HEK293 (cell line): ENCODE measurements at regions not wholly inside any gene's neighbourhood (a gene's known extent, or its start where the extent isn't known, plus 50 kb on each side); places are given as distances from the start of the nearest gene placed in this dataset.

ENCODE experiments used
- CTCF ChIA-PET: fragments of 350-600 bp; formaldehyde crosslinking; extraction: SDS; loops from one replicate; lab custom pipeline; 2021; ENCODE audit warnings: antibody characterized with exemption; lab: Yijun Ruan, JAX
- POLR2A ChIA-PET: fragments of 300-600 bp; formaldehyde crosslinking; extraction: SDS; loops from one replicate; lab custom pipeline; 2020; ENCODE audit warnings: antibody characterized with exemption, inconsistent platforms; lab: Yijun Ruan, JAX
- H3K27ac ChIP-seq: fragments of 200-500 bp; sonication (Bioruptor generic); 2 replicates; pipeline ENCODE4 v1.5.1; 2014; ENCODE audit warnings: low read depth, low read length, control low read depth, inconsistent platforms; ENCODE audit errors: extremely low read depth
- H3K36me3 ChIP-seq, 2 experiments: fragments of 200-500 bp in 1 of 2; sonication (Bioruptor generic) in 1 of 2; 1 replicate in 1 of 2; 2 replicates in 1 of 2; pipeline ENCODE4 v1.5.1; 2014 to 2017; ENCODE audit warnings: inconsistent platforms in 2 of 2, low read length in 2 of 2; ENCODE audit not compliant: control insufficient read depth in 2 of 2, insufficient read depth in 1 of 2
- H3K4me1 ChIP-seq: fragments of 200-500 bp; sonication (Bioruptor generic); 2 replicates; pipeline ENCODE4 v1.5.1; 2014; ENCODE audit warnings: mild to moderate bottlenecking, low read length, inconsistent platforms; ENCODE audit not compliant: control insufficient read depth, insufficient read depth
- H3K4me3 ChIP-seq: 2 replicates; pipeline ENCODE4 v1.5.1; 2011; ENCODE audit warnings: low read depth, mild to moderate bottlenecking, control low read depth, low read length, moderate library complexity
- H3K9me3 ChIP-seq: fragments of 200-500 bp; sonication (Bioruptor generic); 2 replicates; pipeline ENCODE4 v1.5.1; 2014; ENCODE audit warnings: low read depth, low read length, inconsistent platforms; ENCODE audit not compliant: control insufficient read depth, insufficient read depth
- FEZF1 ChIP-seq: fragments of 450-650 bp; formaldehyde crosslinking; IDR thresholded peaks from 2 replicates; pipeline ENCODE4 v1.5.1; 2016; ENCODE audit warnings: missing biosample characterization, missing genetic modification characterization
- KLF16 ChIP-seq: fragments of 450-650 bp; formaldehyde crosslinking; IDR thresholded peaks from 2 replicates; pipeline ENCODE4 v1.5.1; 2017; ENCODE audit warnings: missing biosample characterization, missing genetic modification characterization
- MYNN ChIP-seq: fragments of 450-650 bp; formaldehyde crosslinking; IDR thresholded peaks from 2 replicates; pipeline ENCODE4 v1.5.1; 2016; ENCODE audit warnings: missing biosample characterization, missing genetic modification characterization, borderline replicate concordance
- SP7 ChIP-seq: fragments of 450-650 bp; formaldehyde crosslinking; IDR thresholded peaks from 2 replicates; pipeline ENCODE4 v1.5.1; 2016; ENCODE audit warnings: missing biosample characterization, missing genetic modification characterization
- YY2 ChIP-seq: fragments of 450-650 bp; formaldehyde crosslinking; IDR thresholded peaks from 2 replicates; pipeline ENCODE4 v1.5.1; 2016; ENCODE audit warnings: missing biosample characterization, missing genetic modification characterization
- ZBTB8A ChIP-seq: fragments of 450-650 bp; formaldehyde crosslinking; IDR thresholded peaks from 2 replicates; pipeline ENCODE4 v1.5.1; 2016; ENCODE audit warnings: missing biosample characterization, missing genetic modification characterization
- ZIC2 ChIP-seq: fragments of 450-650 bp; formaldehyde crosslinking; IDR thresholded peaks from 2 replicates; pipeline ENCODE4 v1.5.1; 2016; ENCODE audit warnings: missing biosample characterization, missing genetic modification characterization
- ZNF10 ChIP-seq: fragments of 450-650 bp; formaldehyde crosslinking; IDR thresholded peaks from 2 replicates; pipeline ENCODE4 v1.5.1; 2017; ENCODE audit warnings: missing biosample characterization, missing genetic modification characterization
- ZNF140 ChIP-seq: fragments of 450-650 bp; formaldehyde crosslinking; IDR thresholded peaks from 2 replicates; pipeline ENCODE4 v1.5.1; 2016; ENCODE audit warnings: missing biosample characterization, missing genetic modification characterization
- ZNF19 ChIP-seq: fragments of 450-650 bp; formaldehyde crosslinking; IDR thresholded peaks from 2 replicates; pipeline ENCODE4; 2016; ENCODE audit warnings: missing biosample characterization, missing genetic modification characterization, low read depth
- ZNF311 ChIP-seq: fragments of 450-650 bp; formaldehyde crosslinking; IDR thresholded peaks from 2 replicates; pipeline ENCODE4 v1.5.1; 2017; ENCODE audit warnings: missing biosample characterization, missing genetic modification characterization, borderline replicate concordance
- ZNF423 ChIP-seq: fragments of 450-650 bp; formaldehyde crosslinking; IDR thresholded peaks from 2 replicates; pipeline ENCODE4 v1.5.1; 2016; ENCODE audit warnings: missing biosample characterization, missing genetic modification characterization
- ZNF433 ChIP-seq: fragments of 450-650 bp; formaldehyde crosslinking; IDR thresholded peaks from 2 replicates; pipeline ENCODE4 v1.5.1; 2016; ENCODE audit warnings: missing biosample characterization, missing genetic modification characterization, low read depth
- ZNF544 ChIP-seq: fragments of 450-650 bp; formaldehyde crosslinking; IDR thresholded peaks from 2 replicates; pipeline ENCODE4 v1.5.0; 2017; ENCODE audit warnings: missing biosample characterization, missing genetic modification characterization
- ZNF555 ChIP-seq: fragments of 450-650 bp; formaldehyde crosslinking; conservative IDR thresholded peaks from 2 replicates; pipeline ENCODE4 v1.5.1; 2017; ENCODE audit warnings: missing biosample characterization, mild to moderate bottlenecking, missing genetic modification characterization, inconsistent platforms
- ZNF610 ChIP-seq: fragments of 450-650 bp; formaldehyde crosslinking; IDR thresholded peaks from 2 replicates; pipeline ENCODE4 v1.5.1; 2016; ENCODE audit warnings: missing biosample characterization, missing genetic modification characterization, borderline replicate concordance
- ZNF701 ChIP-seq: fragments of 450-650 bp; formaldehyde crosslinking; IDR thresholded peaks from 2 replicates; pipeline ENCODE4 v1.5.1; 2016; ENCODE audit warnings: missing biosample characterization, missing genetic modification characterization
- ZNF776 ChIP-seq: fragments of 450-650 bp; formaldehyde crosslinking; IDR thresholded peaks from 2 replicates; pipeline ENCODE4 v1.5.0; 2017; ENCODE audit warnings: missing biosample characterization, missing genetic modification characterization, borderline replicate concordance
- ZNF830 ChIP-seq: fragments of 450-650 bp; IDR thresholded peaks from 2 replicates; pipeline ENCODE4 v1.5.0; 2018; ENCODE audit warnings: missing biosample characterization, missing genetic modification characterization, low read depth, mild to moderate bottlenecking, moderate library complexity
- ZNF837 ChIP-seq: fragments of 450-650 bp; formaldehyde crosslinking; IDR thresholded peaks from 2 replicates; pipeline ENCODE4 v1.5.1; 2016; ENCODE audit warnings: missing biosample characterization, missing genetic modification characterization
- ZSCAN23 ChIP-seq: fragments of 450-650 bp; formaldehyde crosslinking; IDR thresholded peaks from 2 replicates; pipeline ENCODE4 v1.5.1; 2016; ENCODE audit warnings: missing biosample characterization, missing genetic modification characterization
- TF ChIP-seq, protein P1 (sequence below): fragments of 450-650 bp; formaldehyde crosslinking; IDR thresholded peaks from 2 replicates; pipeline ENCODE4 v1.5.1; 2017; ENCODE audit warnings: missing biosample characterization, missing genetic modification characterization
- TF ChIP-seq, protein P2 (sequence below): fragments of 450-650 bp; formaldehyde crosslinking; IDR thresholded peaks from 2 replicates; pipeline ENCODE4 v1.5.1; 2016; ENCODE audit warnings: missing biosample characterization, missing genetic modification characterization
- TF ChIP-seq, protein P3 (sequence below): fragments of 450-650 bp; formaldehyde crosslinking; optimal IDR thresholded peaks from 2 replicates; pipeline ENCODE3; 2016; ENCODE audit warnings: missing biosample characterization, mild to moderate bottlenecking, missing genetic modification characterization
- TF ChIP-seq, protein P4 (sequence below): fragments of 450-650 bp; formaldehyde crosslinking; IDR thresholded peaks from 2 replicates; pipeline ENCODE4 v1.5.1; 2016; ENCODE audit warnings: missing biosample characterization, missing genetic modification characterization, low read depth

DNA sequence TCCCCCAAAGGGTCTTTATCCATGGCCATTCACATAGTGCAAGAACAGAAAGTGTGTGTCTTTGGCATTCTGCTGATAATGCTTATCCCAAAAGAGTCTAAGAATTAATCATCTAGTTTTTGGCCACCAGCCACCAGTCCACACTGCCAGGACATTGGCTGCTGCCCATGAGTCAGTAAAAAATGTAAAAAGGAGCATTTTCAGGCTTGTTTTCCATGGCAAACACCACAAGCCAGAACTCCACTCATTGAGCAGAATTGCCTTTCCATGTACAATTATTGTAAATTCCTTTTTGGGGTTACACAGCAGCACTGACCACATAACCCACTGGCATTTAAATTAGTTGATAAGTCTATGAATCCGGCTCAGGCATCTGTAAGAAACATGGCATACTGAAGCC lies 89.2 kb upstream of the PRDX4 start:
- TF ChIP-seq ZNF433 (tag by site-specific recombination) (no peak), ZNF544 (no peak), ZIC2 (tag by site-specific recombination) (no peak), MYNN (tag by site-specific recombination) (no peak), KLF16 (tag by site-specific recombination) (no peak), ZNF776 (no peak), FEZF1 (tag by site-specific recombination) (no peak), ZNF19 (tag by site-specific recombination) (no peak), ZNF555 (tag by site-specific recombination) (no peak), ZBTB8A (tag by site-specific recombination) (no peak)
- Histone ChIP-seq H3K27ac (no peak overlapping the region), H3K9me3 (no peaks in the 10 kb centered on the region; the same call in 1 of the 2 replicates), H3K36me3 (no peaks in the 10 kb centered on the region), H3K4me1 (no peaks in the 10 kb centered on the region), H3K4me3 (no peak overlapping the region)
- ChIA-PET POLR2A (no interaction called here), CTCF (no interaction called here)

DNA sequence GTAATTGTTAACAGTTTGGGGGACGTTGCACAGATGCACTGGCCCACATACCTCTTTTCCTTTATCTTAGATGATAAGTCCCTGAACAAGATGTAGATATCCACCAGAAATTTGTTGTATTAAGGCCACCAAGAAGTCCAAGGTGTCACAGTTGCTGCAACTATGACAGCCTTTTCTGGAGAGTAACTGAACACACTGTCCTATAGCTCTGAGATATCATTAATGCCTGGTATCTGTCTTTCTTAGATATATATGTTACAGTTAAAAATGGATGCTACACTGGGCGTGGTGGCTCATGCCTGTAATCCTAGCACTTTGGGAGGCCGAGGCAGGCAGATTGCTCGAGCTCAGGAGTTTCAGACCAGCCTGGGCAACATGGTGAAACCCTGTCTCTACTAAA lies 77.8 kb upstream of the PRDX4 start:
- ChIA-PET CTCF (interaction anchor here (0.6 kb wide), 1 partner anchor 194 kb away, joined by 4 read pairs; no protein-coding TSS in a partner anchor), POLR2A (no interaction called here)
- TF ChIP-seq, protein P1, sequence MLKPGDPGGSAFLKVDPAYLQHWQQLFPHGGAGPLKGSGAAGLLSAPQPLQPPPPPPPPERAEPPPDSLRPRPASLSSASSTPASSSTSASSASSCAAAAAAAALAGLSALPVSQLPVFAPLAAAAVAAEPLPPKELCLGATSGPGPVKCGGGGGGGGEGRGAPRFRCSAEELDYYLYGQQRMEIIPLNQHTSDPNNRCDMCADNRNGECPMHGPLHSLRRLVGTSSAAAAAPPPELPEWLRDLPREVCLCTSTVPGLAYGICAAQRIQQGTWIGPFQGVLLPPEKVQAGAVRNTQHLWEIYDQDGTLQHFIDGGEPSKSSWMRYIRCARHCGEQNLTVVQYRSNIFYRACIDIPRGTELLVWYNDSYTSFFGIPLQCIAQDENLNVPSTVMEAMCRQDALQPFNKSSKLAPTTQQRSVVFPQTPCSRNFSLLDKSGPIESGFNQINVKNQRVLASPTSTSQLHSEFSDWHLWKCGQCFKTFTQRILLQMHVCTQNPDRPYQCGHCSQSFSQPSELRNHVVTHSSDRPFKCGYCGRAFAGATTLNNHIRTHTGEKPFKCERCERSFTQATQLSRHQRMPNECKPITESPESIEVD (tag by site-specific recombination): no peak
- no peak for TF ChIP-seq ZNF423
- no peak for TF ChIP-seq ZNF837 (tag by site-specific recombination)
- TF ChIP-seq ZNF830 (tag by site-specific recombination): no peak
- no peak for TF ChIP-seq ZNF10 (tag by site-specific recombination)
- no peak for TF ChIP-seq ZNF311 (tag by site-specific recombination)
- TF ChIP-seq, protein P2, sequence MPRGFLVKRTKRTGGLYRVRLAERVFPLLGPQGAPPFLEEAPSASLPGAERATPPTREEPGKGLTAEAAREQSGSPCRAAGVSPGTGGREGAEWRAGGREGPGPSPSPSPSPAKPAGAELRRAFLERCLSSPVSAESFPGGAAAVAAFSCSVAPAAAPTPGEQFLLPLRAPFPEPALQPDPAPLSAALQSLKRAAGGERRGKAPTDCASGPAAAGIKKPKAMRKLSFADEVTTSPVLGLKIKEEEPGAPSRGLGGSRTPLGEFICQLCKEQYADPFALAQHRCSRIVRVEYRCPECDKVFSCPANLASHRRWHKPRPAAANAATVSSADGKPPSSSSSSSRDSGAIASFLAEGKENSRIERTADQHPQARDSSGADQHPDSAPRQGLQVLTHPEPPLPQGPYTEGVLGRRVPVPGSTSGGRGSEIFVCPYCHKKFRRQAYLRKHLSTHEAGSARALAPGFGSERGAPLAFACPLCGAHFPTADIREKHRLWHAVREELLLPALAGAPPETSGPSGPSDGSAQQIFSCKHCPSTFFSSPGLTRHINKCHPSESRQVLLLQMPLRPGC (tag by site-specific recombination): no peak
- no peak for TF ChIP-seq ZSCAN23 (tag by site-specific recombination)
- no peak for TF ChIP-seq YY2 (tag by site-specific recombination)
- no peak for TF ChIP-seq ZNF610 (tag by site-specific recombination)
- TF ChIP-seq ZBTB8A (tag by site-specific recombination): no peak
- no peak for TF ChIP-seq ZNF701 (tag by site-specific recombination)
- no peak for TF ChIP-seq SP7 (tag by site-specific recombination)
- TF ChIP-seq ZNF140: no peak
- TF ChIP-seq, protein P3, sequence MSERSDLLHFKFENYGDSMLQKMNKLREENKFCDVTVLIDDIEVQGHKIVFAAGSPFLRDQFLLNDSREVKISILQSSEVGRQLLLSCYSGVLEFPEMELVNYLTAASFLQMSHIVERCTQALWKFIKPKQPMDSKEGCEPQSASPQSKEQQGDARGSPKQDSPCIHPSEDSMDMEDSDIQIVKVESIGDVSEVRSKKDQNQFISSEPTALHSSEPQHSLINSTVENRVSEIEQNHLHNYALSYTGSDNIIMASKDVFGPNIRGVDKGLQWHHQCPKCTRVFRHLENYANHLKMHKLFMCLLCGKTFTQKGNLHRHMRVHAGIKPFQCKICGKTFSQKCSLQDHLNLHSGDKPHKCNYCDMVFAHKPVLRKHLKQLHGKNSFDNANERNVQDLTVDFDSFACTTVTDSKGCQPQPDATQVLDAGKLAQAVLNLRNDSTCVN (tag by site-specific recombination): no peak
- TF ChIP-seq ZNF544: no peak
- TF ChIP-seq, protein P4, sequence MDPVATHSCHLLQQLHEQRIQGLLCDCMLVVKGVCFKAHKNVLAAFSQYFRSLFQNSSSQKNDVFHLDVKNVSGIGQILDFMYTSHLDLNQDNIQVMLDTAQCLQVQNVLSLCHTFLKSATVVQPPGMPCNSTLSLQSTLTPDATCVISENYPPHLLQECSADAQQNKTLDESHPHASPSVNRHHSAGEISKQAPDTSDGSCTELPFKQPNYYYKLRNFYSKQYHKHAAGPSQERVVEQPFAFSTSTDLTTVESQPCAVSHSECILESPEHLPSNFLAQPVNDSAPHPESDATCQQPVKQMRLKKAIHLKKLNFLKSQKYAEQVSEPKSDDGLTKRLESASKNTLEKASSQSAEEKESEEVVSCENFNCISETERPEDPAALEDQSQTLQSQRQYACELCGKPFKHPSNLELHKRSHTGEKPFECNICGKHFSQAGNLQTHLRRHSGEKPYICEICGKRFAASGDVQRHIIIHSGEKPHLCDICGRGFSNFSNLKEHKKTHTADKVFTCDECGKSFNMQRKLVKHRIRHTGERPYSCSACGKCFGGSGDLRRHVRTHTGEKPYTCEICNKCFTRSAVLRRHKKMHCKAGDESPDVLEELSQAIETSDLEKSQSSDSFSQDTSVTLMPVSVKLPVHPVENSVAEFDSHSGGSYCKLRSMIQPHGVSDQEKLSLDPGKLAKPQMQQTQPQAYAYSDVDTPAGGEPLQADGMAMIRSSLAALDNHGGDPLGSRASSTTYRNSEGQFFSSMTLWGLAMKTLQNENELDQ (tag by site-specific recombination): no peak

More for the DNA sequence above, 77.8 kb upstream of the PRDX4 start:
- Histone ChIP-seq H3K4me3 (no peak overlapping the region), H3K4me1 (no peaks in the 10 kb centered on the region), H3K36me3 (no peaks in the 10 kb centered on the region), H3K27ac (no peak overlapping the region), H3K9me3 (no peaks in the 10 kb centered on the region)
